OCI-LY1 (cell line): ENCODE measurements at regions not wholly inside any gene's neighbourhood (a gene's known extent, or its start where the extent isn't known, plus 50 kb on each side); places are given as distances from the start of the nearest gene placed in this dataset.

Source experiments
- H2AFZ ChIP-seq: fragments of 200-600 bp; sonication (generic), shearing (Covaris generic); 2 replicates; pipeline ENCODE4 v1.6.0; 2014; ENCODE audit warnings: antibody characterized with exemption, mild to moderate bottlenecking, low read length
- H3F3A ChIP-seq: fragments of 200-600 bp; sonication (generic), shearing (Covaris generic); 2 replicates; pipeline ENCODE4 v1.6.0; 2014; ENCODE audit warnings: mild to moderate bottlenecking, antibody characterized with exemption, low read length, moderate library complexity; ENCODE audit not compliant: insufficient read depth
- H3K27ac ChIP-seq: fragments of 200-600 bp; sonication (generic); 2 replicates; pipeline ENCODE4 v1.5.1; 2014; ENCODE audit warnings: low read length, mixed run types, mild to moderate bottlenecking, low read depth; ENCODE audit not compliant: poor library complexity, severe bottlenecking
- H3K27me3 ChIP-seq: fragments of 200-600 bp; sonication (generic); 2 replicates; pipeline ENCODE4 v1.6.0; 2014; ENCODE audit warnings: antibody characterized with exemption, mild to moderate bottlenecking, low read length, moderate library complexity; ENCODE audit not compliant: insufficient read depth
- H3K36me3 ChIP-seq: fragments of 200-600 bp; sonication (generic); 2 replicates; pipeline ENCODE4 v1.6.1; 2014; ENCODE audit warnings: mild to moderate bottlenecking, antibody characterized with exemption, low read length, moderate library complexity, mixed read lengths; ENCODE audit not compliant: insufficient read depth
- H3K4me1 ChIP-seq: fragments of 200-600 bp; sonication (generic); 2 replicates; pipeline ENCODE4 v1.5.1; 2014; ENCODE audit warnings: mild to moderate bottlenecking, low read length, moderate library complexity; ENCODE audit not compliant: insufficient read depth, severe bottlenecking
- H3K4me2 ChIP-seq: fragments of 200-600 bp; sonication (generic), shearing (Covaris generic); 2 replicates; pipeline ENCODE4 v1.6.1; 2014; ENCODE audit warnings: low read length
- H3K4me3 ChIP-seq: fragments of 200-600 bp; sonication (generic); 2 replicates; pipeline ENCODE4 v1.5.1; 2014; ENCODE audit warnings: low read length, low read depth, mild to moderate bottlenecking, mixed read lengths; ENCODE audit not compliant: poor library complexity, severe bottlenecking
- H3K79me2 ChIP-seq: fragments of 200-600 bp; shearing (Covaris generic); 2 replicates; pipeline ENCODE4 v1.6.1; 2016; ENCODE audit warnings: mixed run types, low read length, mixed read lengths; ENCODE audit not compliant: insufficient read depth
- H3K9ac ChIP-seq: fragments of 200-600 bp; sonication (generic), shearing (Covaris generic); 2 replicates; pipeline ENCODE4 v1.6.1; 2014; ENCODE audit warnings: mild to moderate bottlenecking, low read length, mixed read lengths
- H3K9me2 ChIP-seq: fragments of 200-600 bp; sonication (generic), shearing (Covaris generic); 2 replicates; pipeline ENCODE4 v1.6.1; 2014; ENCODE audit warnings: low read depth, mild to moderate bottlenecking, low read length, mixed read lengths
- H3K9me3 ChIP-seq: fragments of 200-600 bp; shearing (Covaris generic); 2 replicates; pipeline ENCODE4 v1.6.1; 2014; ENCODE audit warnings: low read length, mixed read lengths
- H4K20me1 ChIP-seq: fragments of 200-600 bp; sonication (generic), shearing (Covaris generic); 2 replicates; pipeline ENCODE4 v1.6.0; 2016; ENCODE audit warnings: mild to moderate bottlenecking, low read length; ENCODE audit not compliant: insufficient read depth
- EZH2 ChIP-seq: fragments of 200-600 bp; sonication (generic), shearing (Covaris generic); IDR thresholded peaks from 2 replicates; pipeline ENCODE4 v1.8.0; 2017; ENCODE audit warnings: borderline replicate concordance, mixed run types, mild to moderate bottlenecking, antibody characterized with exemption, low read length, moderate library complexity, mixed read lengths
- TF ChIP-seq, protein P1 (sequence below): fragments of 200-600 bp; sonication (generic), shearing (Covaris generic); IDR thresholded peaks from 2 replicates; pipeline ENCODE4 v1.5.1; 2017; ENCODE audit warnings: mild to moderate bottlenecking, antibody characterized with exemption, low read length, moderate library complexity, mixed read lengths

GRCh38 chr4:188779581-188779980, 640.3 kb downstream of the TRIML1 start:
- Histone ChIP-seq H3K4me1 (no peaks in the 10 kb centered on the region), H2AFZ (no peak overlapping the region), H3K4me2 (no peak overlapping the region), H3K27me3 (no peaks in the 10 kb centered on the region), H3K9me3 (no peaks in the 10 kb centered on the region), H3K9ac (no peak overlapping the region), H4K20me1 (no peaks in the 10 kb centered on the region), H3K79me2 (no peaks in the 10 kb centered on the region), H3K36me3 (no peaks in the 10 kb centered on the region), H3K4me3 (no peak overlapping the region), H3F3A (no peaks in the 10 kb centered on the region), H3K9me2 (no peaks in the 10 kb centered on the region), H3K27ac (no peak overlapping the region)
- TF ChIP-seq, protein P1, sequence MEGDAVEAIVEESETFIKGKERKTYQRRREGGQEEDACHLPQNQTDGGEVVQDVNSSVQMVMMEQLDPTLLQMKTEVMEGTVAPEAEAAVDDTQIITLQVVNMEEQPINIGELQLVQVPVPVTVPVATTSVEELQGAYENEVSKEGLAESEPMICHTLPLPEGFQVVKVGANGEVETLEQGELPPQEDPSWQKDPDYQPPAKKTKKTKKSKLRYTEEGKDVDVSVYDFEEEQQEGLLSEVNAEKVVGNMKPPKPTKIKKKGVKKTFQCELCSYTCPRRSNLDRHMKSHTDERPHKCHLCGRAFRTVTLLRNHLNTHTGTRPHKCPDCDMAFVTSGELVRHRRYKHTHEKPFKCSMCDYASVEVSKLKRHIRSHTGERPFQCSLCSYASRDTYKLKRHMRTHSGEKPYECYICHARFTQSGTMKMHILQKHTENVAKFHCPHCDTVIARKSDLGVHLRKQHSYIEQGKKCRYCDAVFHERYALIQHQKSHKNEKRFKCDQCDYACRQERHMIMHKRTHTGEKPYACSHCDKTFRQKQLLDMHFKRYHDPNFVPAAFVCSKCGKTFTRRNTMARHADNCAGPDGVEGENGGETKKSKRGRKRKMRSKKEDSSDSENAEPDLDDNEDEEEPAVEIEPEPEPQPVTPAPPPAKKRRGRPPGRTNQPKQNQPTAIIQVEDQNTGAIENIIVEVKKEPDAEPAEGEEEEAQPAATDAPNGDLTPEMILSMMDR: no peak
- TF ChIP-seq EZH2: no peak

- Histone ChIP-seq H3K4me1 (no peaks in the 10 kb centered on the region), H3K4me2 (no peak overlapping the region), H3K36me3 (no peaks in the 10 kb centered on the region), H3K27me3 (no peaks in the 10 kb centered on the region), H4K20me1 (no peaks in the 10 kb centered on the region), H3F3A (no peaks in the 10 kb centered on the region), H3K27ac (no peak overlapping the region), H3K79me2 (no peaks in the 10 kb centered on the region), H3K4me3 (no peak overlapping the region), H2AFZ (no peak overlapping the region), H3K9me2 (no peaks in the 10 kb centered on the region), H3K9me3 (no peaks in the 10 kb centered on the region), H3K9ac (no peak overlapping the region)
- no peak for TF ChIP-seq EZH2
- TF ChIP-seq, protein P1: no peak
Observed at GRCh38 chr4:188780028-188780427, 640.8 kb downstream of the TRIML1 start.

- Histone ChIP-seq H4K20me1 (no peaks in the 10 kb centered on the region), H3K9me3 (no peaks in the 10 kb centered on the region), H3F3A (no peaks in the 10 kb centered on the region), H3K4me3 (no peak overlapping the region), H3K4me2 (no peak overlapping the region), H3K9me2 (no peaks in the 10 kb centered on the region), H3K27me3 (no peaks in the 10 kb centered on the region), H3K9ac (no peak overlapping the region), H3K4me1 (no peaks in the 10 kb centered on the region), H2AFZ (no peak overlapping the region), H3K79me2 (no peaks in the 10 kb centered on the region), H3K36me3 (no peaks in the 10 kb centered on the region), H3K27ac (no peak overlapping the region)
- TF ChIP-seq, protein P1: no peak
- no peak for TF ChIP-seq EZH2
Observed at GRCh38 chr4:188780686-188781085, 641.4 kb downstream of the TRIML1 start.
